ENCODE measurements at regions not wholly inside any gene's neighbourhood (a gene's known extent, or its start where the extent isn't known, plus 50 kb on each side); places are given as distances from the start of the nearest gene placed in this dataset.

- no peaks in the 10 kb centered on the region for H3K36me3 Mint-ChIP-seq
Measured at GRCh38 chr10:91153508-91153907, 67.0 kb upstream of the PCGF5 start.

GRCh38 chr10:91154842-91155241 is 65.6 kb upstream of the PCGF5 start:
- Mint-ChIP-seq H3K4me1 (peaks cover 15% of the 10 kb centered on the region), H3K4me3 (no peak overlapping the region), H3K9me3 (no peaks in the 10 kb centered on the region), H3K27ac (no peak overlapping the region), H3K36me3 (no peaks in the 10 kb centered on the region)
- ATAC-seq, result peak; percentile 67
- DNase-seq (ENCODE audit: low spot score in 2 of 2), result no peak

More at GRCh38 chr10:91153508-91153907, 67.0 kb upstream of the PCGF5 start:
- Mint-ChIP-seq H3K27ac (no peak overlapping the region), H3K9me3 (no peaks in the 10 kb centered on the region), H3K4me1 (peaks cover 15% of the 10 kb centered on the region), H3K4me3 (no peak overlapping the region)
- DNase-seq (ENCODE audit: low spot score in 2 of 2) (no peak), ATAC-seq (no peak)

- no peak for ATAC-seq
- DNase-seq (ENCODE audit: low spot score in 2 of 2), result no peak
- Mint-ChIP-seq H3K4me1 (peaks cover 26% of the 10 kb centered on the region), H3K27ac (no peak overlapping the region), H3K4me3 (no peak overlapping the region), H3K9me3 (no peaks in the 10 kb centered on the region), H3K36me3 (peaks cover 4% of the 10 kb centered on the region)
Measured at GRCh38 chr10:91156196-91156595, 64.3 kb upstream of the PCGF5 start.

GRCh38 chr10:91159254-91159783 is 61.1 kb upstream of the PCGF5 start:
- DNase-seq (ENCODE audit: low spot score in 2 of 2) (no peak), ATAC-seq (no peak)
- peaks cover 30% of the 10 kb centered on the region for H3K36me3 Mint-ChIP-seq
- no peak overlapping the region for H3K27ac Mint-ChIP-seq
- no peaks in the 10 kb centered on the region for H3K9me3 Mint-ChIP-seq
- no peak overlapping the region for H3K4me3 Mint-ChIP-seq
- H3K4me1 Mint-ChIP-seq, result peaks cover 43% of the 10 kb centered on the region

- H3K27ac Mint-ChIP-seq, result peak overlapping the region; percentile 96
- DNase-seq (ENCODE audit: low spot score in 2 of 2), result no peak
- H3K4me1 Mint-ChIP-seq, result peaks cover 50% of the 10 kb centered on the region
- peaks cover 37% of the 10 kb centered on the region for H3K36me3 Mint-ChIP-seq
- peak; percentile 44 for ATAC-seq
- no peaks in the 10 kb centered on the region for H3K9me3 Mint-ChIP-seq
- peak overlapping the region; percentile 84 for H3K4me3 Mint-ChIP-seq
Measured at GRCh38 chr10:91162050-91162494, 58.4 kb upstream of the PCGF5 start.

- Mint-ChIP-seq H3K36me3 (peaks cover 37% of the 10 kb centered on the region), H3K9me3 (no peaks in the 10 kb centered on the region), H3K27ac (peak overlapping the region; percentile 96), H3K4me1 (peaks cover 57% of the 10 kb centered on the region), H3K4me3 (peak overlapping the region; percentile 84)
- ATAC-seq (peak; percentile 70), DNase-seq (ENCODE audit: low spot score in 2 of 2) (peak; percentile 62 to 84)
Measured at GRCh38 chr10:91162495-91163268, 57.8 kb upstream of the PCGF5 start.

GRCh38 chr10:91163269-91163868 is 57.1 kb upstream of the PCGF5 start:
- DNase-seq (ENCODE audit: low spot score in 2 of 2) (peak in 1 of 2 donors; percentile 63), ATAC-seq (peak; percentile 68)
- Mint-ChIP-seq H3K36me3 (peaks cover 37% of the 10 kb centered on the region), H3K4me3 (peak overlapping the region; percentile 84), H3K9me3 (no peaks in the 10 kb centered on the region), H3K27ac (peak overlapping the region; percentile 95), H3K4me1 (peaks cover 59% of the 10 kb centered on the region)

- DNase-seq (ENCODE audit: low spot score in 2 of 2) (peak; percentile 55 to 76), ATAC-seq (peak; percentile 85)
Measured at GRCh38 chr10:91163869-91164474, 56.5 kb upstream of the PCGF5 start.

GRCh38 chr10:91164520-91165065 is 55.9 kb upstream of the PCGF5 start:
- DNase-seq (ENCODE audit: low spot score in 2 of 2) (no peak), ATAC-seq (no peak)
- H3K36me3 Mint-ChIP-seq, result peaks cover 37% of the 10 kb centered on the region
- H3K4me3 Mint-ChIP-seq, result peak overlapping the region; percentile 84
- peaks cover 60% of the 10 kb centered on the region for H3K4me1 Mint-ChIP-seq
- H3K27ac Mint-ChIP-seq, result peak overlapping the region; percentile 95
- H3K9me3 Mint-ChIP-seq, result no peaks in the 10 kb centered on the region

More at GRCh38 chr10:91163869-91164474, 56.5 kb upstream of the PCGF5 start:
- Mint-ChIP-seq H3K9me3 (no peaks in the 10 kb centered on the region), H3K27ac (peak overlapping the region; percentile 95), H3K4me1 (peaks cover 60% of the 10 kb centered on the region), H3K36me3 (peaks cover 37% of the 10 kb centered on the region), H3K4me3 (peak overlapping the region; percentile 84)

- Mint-ChIP-seq H3K4me1 (peaks cover 50% of the 10 kb centered on the region), H3K4me3 (no peak overlapping the region), H3K9me3 (no peaks in the 10 kb centered on the region), H3K27ac (no peak overlapping the region), H3K36me3 (peaks cover 21% of the 10 kb centered on the region)
- ATAC-seq (no peak), DNase-seq (ENCODE audit: low spot score in 2 of 2) (no peak)
Measured at GRCh38 chr10:91167406-91167805, 53.1 kb upstream of the PCGF5 start.

- no peaks in the 10 kb centered on the region for H3K36me3 Mint-ChIP-seq
- ATAC-seq (no peak), DNase-seq (ENCODE audit: low spot score in 2 of 2) (no peak)
- no peak overlapping the region for H3K4me3 Mint-ChIP-seq
- H3K27ac Mint-ChIP-seq, result no peak overlapping the region
- peaks cover 40% of the 10 kb centered on the region for H3K4me1 Mint-ChIP-seq
- no peaks in the 10 kb centered on the region for H3K9me3 Mint-ChIP-seq
Measured at GRCh38 chr10:91170418-91170817, 50.0 kb upstream of the PCGF5 start.

Data from stimulated activated effector memory CD8-positive, alpha-beta T cell treated with anti-CD3 and anti-CD28 coated beads, Interleukin-12 subunit alpha, Interleukin-12 subunit beta, amount 100 ng/mL, for 72 hours (primary cell).